ENCODE measurements at regions not wholly inside any gene's neighbourhood (a gene's known extent, or its start where the extent isn't known, plus 50 kb on each side); places are given as distances from the start of the nearest gene placed in this dataset.

GRCh38 chr13:105929505-105929904 is 606.0 kb downstream of the EFNB2 start:
- TF ChIP-seq EZH2 (IDR thresholded peaks at IDR 0.05; ENCODE audit: low read depth, low read length, severe bottlenecking) = no peak
- TF ChIP-seq CEBPB (IDR thresholded peaks at IDR 0.05; ENCODE audit: low read depth, low read length) = no peak
- no peak for TF ChIP-seq RAD21 (IDR thresholded peaks at IDR 0.05 in 1 of 2, conservative IDR thresholded peaks at IDR 0.05 in 1 of 2; ENCODE audit: low read depth in 2 of 2, low read length in 2 of 2)
- TF ChIP-seq TAF1 (IDR thresholded peaks at IDR 0.05; ENCODE audit: low read depth, low read length) = no peak
- TF ChIP-seq, protein P1, sequence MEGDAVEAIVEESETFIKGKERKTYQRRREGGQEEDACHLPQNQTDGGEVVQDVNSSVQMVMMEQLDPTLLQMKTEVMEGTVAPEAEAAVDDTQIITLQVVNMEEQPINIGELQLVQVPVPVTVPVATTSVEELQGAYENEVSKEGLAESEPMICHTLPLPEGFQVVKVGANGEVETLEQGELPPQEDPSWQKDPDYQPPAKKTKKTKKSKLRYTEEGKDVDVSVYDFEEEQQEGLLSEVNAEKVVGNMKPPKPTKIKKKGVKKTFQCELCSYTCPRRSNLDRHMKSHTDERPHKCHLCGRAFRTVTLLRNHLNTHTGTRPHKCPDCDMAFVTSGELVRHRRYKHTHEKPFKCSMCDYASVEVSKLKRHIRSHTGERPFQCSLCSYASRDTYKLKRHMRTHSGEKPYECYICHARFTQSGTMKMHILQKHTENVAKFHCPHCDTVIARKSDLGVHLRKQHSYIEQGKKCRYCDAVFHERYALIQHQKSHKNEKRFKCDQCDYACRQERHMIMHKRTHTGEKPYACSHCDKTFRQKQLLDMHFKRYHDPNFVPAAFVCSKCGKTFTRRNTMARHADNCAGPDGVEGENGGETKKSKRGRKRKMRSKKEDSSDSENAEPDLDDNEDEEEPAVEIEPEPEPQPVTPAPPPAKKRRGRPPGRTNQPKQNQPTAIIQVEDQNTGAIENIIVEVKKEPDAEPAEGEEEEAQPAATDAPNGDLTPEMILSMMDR (IDR thresholded peaks at IDR 0.05; ENCODE audit: control extremely low read depth in 1 of 3, insufficient read depth in 1 of 3, low read depth in 1 of 3, low read length in 3 of 3) = no peak
